NCI-H1694 treated with DMSO at 0.1 percent for 48 hours (cell line): ENCODE measurements at regions not wholly inside any gene's neighbourhood (a gene's known extent, or its start where the extent isn't known, plus 50 kb on each side); places are given as distances from the start of the nearest gene placed in this dataset.
"Not testable (repeated sequence)": the region's sequence is repeated elsewhere in the genome, so short reads cannot be mapped to it uniquely, and the experiment has no call there.

Source experiments
- DNase-seq: peaks from one replicate; lab custom pipeline; 2025; lab: John Stamatoyannopoulos, UW

- DNase-seq: no peak
Measured at GRCh38 chr6:74408844-74409243, 712.8 kb downstream of the CD109 start.

GRCh38 chr6:74404366-74404765 is 708.4 kb downstream of the CD109 start:
- no peak for DNase-seq

- DNase-seq: no peak
Measured at GRCh38 chr6:74402781-74403180, 706.8 kb downstream of the CD109 start.

GRCh38 chr6:74378437-74378836 is 682.4 kb downstream of the CD109 start:
- DNase-seq: not testable (repeated sequence)

DNA sequence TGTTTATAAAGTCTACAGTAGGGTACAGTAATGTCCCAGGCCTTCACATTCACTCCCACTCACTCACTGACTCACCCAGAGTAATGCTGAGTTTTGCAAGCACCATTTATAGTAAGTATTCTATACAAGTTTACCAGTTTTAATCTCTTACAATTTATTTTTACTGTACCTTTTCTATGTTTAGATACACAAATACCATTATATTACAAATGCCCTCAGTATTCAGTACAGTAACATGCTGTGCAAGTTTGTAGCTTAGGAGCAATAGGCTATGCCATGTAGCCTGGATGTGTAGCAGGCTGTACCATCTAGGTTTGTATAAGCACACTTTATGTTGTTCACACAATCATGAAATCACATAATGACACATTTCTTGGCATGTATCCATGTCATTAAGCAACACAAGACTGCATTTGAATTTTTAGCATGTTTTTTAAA is 673.6 kb downstream of the CD109 start:
- DNase-seq: no peak

GRCh38 chr6:74368746-74369145 is 672.7 kb downstream of the CD109 start:
- no peak for DNase-seq

DNA sequence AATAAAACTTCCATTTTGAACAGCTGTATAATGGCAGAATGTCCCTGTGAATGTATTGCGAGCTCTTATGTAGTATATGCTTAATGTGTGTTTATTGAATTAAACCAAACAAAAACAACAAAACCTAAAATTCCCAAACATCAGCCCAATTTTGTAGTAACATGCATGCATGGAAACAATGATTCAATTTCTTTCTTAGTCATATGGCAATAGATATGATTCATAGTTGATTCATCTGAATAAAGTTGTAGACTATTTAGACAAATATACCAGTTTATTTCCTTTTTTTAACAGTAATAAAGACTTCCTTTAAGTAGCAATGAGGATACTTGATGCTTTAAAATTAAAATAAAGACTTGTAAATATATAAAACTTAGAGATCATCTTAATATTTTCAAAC is 670.6 kb downstream of the CD109 start:
- DNase-seq: no peak

DNA sequence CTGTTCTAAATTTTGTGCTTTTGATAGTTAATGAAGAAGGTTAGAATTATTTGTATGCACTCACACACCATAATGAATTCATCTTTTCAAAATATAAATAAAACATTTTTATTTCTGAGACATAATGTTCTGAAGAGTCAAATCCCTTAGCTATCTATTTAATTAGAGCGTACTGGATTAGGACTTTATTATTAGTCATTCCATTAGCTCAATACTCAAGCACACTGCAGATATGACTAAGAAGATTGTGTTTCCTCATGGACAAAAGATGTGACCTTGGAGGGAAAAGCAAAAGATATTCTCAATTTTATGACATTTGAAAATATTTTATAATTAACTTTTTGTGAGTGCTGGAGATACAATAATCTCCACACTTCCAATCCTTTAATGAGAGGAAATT is 666.4 kb downstream of the CD109 start:
- DNase-seq: no peak

- DNase-seq: no peak
Measured at GRCh38 chr6:74357321-74357720, 661.3 kb downstream of the CD109 start.

DNA sequence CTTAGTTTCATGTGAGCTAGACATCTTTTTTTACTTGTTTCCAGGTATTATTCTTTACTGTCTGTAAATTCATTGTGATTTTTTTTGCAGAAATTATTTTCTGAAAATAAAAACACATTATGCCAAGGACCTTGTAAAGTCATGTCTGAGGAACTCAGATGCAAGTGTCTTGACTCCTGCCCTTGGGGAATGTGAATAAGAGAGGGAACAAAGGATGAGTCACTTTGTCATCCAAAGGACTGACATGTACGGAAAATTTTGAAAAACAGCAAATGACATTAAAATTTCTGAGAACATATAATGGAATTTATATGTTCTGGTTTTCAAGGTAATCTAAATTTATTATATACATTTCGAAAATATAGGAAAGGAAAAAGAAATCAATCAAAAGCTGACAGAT is 660.4 kb downstream of the CD109 start:
- DNase-seq: no peak

DNA sequence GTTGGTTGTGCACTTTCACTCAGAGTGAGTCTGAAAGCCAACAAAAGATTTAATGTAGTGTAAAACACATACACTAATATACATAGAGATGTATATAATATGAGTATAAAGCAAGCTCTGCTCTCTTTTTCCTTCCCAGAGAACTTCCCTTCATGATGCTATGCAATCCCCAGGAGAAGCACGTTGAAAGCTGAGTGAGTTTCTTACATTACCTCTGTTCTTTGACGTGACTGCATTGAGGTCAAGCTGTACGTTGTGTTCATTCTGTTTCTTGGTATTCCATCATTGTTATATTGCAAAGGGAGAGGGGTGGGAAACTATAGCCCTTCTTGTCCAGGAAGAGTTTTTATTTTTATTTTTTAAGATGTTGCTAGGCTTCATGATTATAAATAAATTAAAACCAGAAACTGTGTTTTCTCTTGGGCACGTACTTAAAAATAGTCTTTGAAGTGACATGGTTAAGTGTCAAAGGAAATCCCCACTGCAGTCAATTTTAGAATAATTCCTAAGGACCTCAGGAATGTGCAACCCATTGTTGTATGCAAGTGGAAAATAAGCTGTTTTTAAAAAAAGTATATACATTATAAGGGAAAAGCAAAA is 651.0 kb downstream of the CD109 start:
- DNase-seq: no peak

DNA sequence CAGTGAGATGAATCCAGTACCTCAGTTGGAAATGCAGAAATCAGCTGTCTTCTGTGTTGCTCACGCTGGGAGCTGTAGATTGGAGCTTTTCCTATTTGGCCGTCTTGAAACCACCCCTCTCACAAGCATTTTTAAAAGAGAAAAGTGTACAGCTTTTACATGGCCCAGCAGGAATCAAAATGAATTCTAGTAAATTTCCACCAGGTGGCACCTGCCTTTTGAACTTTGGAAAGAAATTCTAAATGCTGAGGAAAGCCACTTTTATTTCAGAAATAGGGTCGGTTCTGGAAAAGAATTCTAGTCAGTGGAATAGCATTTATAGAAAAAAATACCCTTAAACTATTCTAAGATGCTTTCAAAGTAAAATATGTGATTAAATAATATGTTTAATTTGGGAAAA is 647.8 kb downstream of the CD109 start:
- no peak for DNase-seq

DNA sequence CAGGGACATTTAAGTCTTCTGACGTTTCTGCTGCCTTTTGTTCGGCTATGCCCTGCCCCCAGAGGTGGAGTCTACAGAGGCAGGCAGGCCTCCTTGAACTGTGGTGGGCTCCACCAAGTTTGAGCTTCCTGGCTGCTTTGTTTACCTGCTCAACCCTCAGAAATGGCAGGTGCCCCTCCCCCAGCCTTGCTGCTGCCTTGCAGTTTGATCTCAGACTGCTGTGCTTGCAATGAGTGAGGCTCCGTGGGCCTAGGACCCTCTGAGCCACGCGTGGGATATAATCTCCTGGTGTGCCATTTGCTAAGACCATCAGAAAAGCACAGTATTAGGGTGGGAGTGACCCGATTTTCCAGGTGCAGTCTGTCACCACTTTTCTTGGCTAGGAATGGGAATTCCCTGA is 647.3 kb downstream of the CD109 start:
- DNase-seq: not testable (repeated sequence)

- no peak for DNase-seq
Measured at GRCh38 chr6:74334722-74335121, 638.7 kb downstream of the CD109 start.

DNA sequence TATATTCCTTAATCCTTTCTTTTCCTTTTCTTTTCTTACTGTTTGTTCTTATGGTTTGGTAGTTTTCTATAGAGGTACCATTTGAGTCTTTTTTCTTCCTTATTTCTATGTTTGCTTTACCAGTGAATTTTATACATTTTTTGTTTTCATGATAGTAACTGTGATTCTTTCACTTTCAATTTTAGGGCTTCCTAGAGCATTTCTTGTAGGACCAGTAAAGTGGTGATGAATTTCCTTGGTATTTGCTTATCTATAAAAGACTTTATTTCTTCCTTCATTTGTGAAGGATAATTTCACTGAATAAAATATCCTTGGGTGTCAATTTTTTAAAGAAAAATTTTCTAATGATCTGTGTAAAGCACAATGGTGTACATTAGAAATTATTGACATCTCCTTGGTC is 637.4 kb downstream of the CD109 start:
- DNase-seq: no peak

DNA sequence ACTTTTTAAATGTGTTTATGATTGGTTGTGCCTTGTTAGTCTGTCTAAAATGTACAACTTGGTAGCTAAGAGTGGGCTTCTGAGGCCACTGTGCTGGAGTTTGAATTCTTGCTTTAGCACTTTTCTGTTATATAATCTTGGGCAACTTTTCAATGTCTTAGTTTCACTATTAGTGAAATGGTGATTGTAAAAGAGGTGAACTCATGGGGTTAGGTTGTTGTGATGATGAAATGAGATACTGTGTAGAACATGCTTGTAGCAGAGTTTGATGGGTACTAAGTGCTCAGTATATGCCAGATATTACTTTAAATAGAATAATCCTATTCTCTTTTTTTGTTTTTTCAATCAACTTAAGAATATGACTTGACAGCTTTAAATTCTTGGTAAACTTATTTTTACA is 624.7 kb downstream of the CD109 start:
- DNase-seq: no peak

- DNase-seq: no peak
Measured at GRCh38 chr6:74320074-74320473, 624.1 kb downstream of the CD109 start.

DNA sequence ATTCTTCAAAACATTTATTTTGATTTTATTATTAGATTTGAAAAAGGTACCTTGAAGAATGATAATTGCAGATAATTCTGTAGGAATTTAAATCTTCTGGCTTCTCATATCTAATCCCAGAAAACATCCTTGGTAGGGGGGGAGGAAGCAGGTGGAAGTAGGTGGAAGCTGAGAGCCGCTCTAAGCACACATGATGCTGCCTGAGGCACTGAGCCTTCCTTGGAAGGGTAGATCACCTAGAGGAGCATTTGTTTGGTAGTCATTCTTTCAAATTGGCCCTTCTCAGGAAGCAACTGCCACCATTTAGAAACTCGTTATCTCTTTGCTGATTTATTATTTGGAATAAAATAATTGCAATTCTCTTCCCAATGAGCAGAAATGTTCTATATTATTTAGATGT is 623.3 kb downstream of the CD109 start:
- no peak for DNase-seq

DNA sequence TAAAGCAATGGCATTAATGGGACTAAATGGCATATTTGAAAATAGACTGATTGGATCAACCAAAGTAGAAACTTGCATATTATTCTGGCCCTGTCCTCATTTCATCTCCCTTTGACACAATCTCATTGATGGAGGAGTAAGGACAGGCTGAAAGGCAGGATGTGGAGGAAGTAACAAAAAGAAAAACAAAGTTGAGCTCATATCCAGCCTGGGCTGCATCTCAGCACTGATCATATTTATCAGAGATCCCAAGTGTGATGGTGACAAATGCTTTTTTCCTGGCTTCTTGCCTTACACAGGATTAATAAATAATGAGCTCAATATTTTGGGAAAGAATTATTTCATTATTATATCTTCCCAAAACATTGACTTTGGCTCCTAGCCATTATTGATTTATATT is 622.7 kb downstream of the CD109 start:
- DNase-seq: no peak

DNA sequence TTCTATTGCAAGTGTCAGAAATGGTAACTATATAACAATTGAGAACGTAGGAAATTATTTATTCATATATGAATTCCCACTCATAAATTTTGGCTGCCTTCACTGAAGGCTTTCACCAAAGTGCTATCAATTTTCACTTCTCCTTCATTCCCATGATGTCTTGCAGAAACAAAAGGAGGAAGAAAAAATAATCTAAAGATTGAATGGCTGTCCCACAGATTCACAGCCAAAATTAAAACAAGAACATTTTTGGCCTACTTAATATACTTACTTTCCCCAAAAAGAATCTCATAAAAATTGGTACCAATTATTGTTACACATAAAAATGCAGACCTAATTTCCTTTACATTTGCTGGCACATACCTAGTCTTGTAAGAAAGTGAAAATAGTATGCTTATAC is 616.1 kb downstream of the CD109 start:
- DNase-seq: no peak

- no peak for DNase-seq
Measured at GRCh38 chr6:74311431-74311830, 615.4 kb downstream of the CD109 start.

DNA sequence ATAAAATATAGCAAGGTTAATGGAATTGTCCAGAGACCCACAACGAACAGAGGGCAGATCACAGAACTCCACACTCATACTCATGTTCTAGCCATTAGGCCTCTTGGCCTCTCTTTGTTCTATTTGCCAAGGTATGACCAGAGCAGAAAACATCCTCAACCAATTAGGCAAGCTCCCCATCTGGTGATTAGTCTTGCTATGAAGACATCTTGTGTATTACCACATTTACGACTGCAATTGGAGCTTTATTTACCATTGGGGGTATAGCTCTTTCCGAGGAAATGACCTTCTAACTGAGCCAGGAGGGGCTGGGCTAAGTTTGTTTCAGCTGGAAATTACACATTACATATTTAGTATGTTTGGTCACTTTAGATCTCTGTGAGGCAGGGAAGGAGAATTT is 593.9 kb downstream of the CD109 start:
- DNase-seq: no peak

DNA sequence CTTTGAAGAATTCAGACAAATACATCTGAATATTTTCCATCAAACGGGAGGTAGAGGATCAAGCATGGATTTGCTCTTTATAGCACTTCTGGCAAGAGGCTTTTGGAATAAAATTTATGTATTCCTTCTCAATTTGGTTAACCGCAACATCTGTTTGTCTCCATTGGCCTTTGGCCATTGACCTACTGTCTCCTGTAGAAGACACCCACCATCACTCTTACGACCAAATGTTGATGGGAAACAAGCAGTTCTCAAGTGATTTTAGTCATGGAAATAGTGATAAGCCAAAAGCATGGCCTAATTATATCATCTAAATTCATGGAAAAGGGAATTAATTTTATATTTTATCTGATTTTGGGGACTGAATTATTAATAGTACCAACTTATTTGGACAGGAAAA is 591.9 kb downstream of the CD109 start:
- DNase-seq: no peak

DNA sequence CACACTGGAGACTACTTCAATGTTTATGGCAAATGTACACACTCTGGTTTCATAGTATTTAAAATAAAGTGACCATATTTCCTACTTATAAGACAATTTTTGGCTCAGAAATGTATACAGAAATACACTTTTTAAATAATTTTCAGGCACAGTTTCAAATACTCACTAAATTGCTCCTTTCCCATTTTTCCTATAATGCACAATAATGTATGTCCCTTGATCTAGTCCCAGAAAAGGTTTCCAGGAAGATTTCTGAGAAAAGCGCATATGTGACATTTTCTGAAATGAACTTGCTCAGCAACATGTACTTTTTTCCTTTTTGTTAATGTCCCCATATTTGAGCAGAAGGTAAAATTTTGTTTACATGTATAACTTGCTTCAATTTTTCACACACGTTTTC is 591.4 kb downstream of the CD109 start:
- no peak for DNase-seq

DNA sequence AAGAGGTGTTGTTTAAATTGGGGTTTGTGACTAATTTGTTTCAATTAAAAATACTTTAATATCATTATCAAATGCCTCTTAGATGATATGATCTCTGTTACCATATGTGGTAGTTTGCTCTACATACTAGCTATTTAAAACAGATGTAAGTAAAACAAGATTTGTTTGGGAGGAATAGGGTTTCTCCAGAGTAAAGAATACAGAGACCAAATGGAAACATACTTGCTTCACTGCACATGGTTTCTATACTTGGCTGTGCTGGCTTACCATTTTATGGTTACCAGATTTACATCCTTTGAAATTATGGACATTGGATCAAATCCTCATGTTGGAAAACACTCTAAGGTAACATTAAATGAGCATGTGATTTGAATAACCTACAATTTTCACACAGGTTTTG is 588.3 kb downstream of the CD109 start:
- no peak for DNase-seq
